ENCODE measurements at regions not wholly inside any gene's neighbourhood (a gene's known extent, or its start where the extent isn't known, plus 50 kb on each side); places are given as distances from the start of the nearest gene placed in this dataset.

- CTCF ChIA-PET (ENCODE audit: partially characterized antibody), result no interaction called here
- Histone ChIP-seq H3K36me3 (ENCODE audit: control insufficient read depth in 2 of 4, insufficient read depth in 4 of 4, low read length in 3 of 4) (no peaks in the 10 kb centered on the region), H3K27me3 (replicated peaks in 1 of 4; ENCODE audit: control insufficient read depth in 3 of 4, extremely low read depth in 1 of 4, insufficient read depth in 3 of 4, low read length in 3 of 4) (no peaks in the 10 kb centered on the region), H3K23me2 (ENCODE audit: low read depth, low read length) (peaks cover 2% of the 10 kb centered on the region; the same call in 1 of the 2 replicates), H3K4me2 (ENCODE audit: insufficient read depth in 1 of 2, low read depth in 2 of 2, low read length in 2 of 2) (no peak overlapping the region), H3K9ac (replicated peaks in 1 of 4; ENCODE audit: extremely low read depth in 1 of 4, low read depth in 3 of 4, low read length in 3 of 4) (no peak overlapping the region), H3K23ac (ENCODE audit: insufficient read length) (no peak overlapping the region), H2BK20ac (ENCODE audit: low read length) (no peak overlapping the region), H3K4me3 (ENCODE audit: extremely low read depth in 1 of 4, insufficient read depth in 2 of 4, low read depth in 3 of 4, low read length in 4 of 4) (no peak overlapping the region), H4K91ac (replicated peaks; ENCODE audit: insufficient read length, low read length) (no peak overlapping the region), H3K14ac (ENCODE audit: insufficient read length) (no peak overlapping the region), H4K5ac (ENCODE audit: insufficient read length, low read depth, low read length) (no peak overlapping the region), H2BK12ac (ENCODE audit: low read depth, low read length) (no peak overlapping the region), H3K9me3 (ENCODE audit: insufficient read depth in 2 of 2, low read depth in 1 of 2, low read length in 1 of 2) (no peaks in the 10 kb centered on the region; a peak in 2 of 4 replicates), H3K56ac (replicated peaks; ENCODE audit: insufficient read length, low read depth, low read length) (no peak overlapping the region), H2BK15ac (ENCODE audit: low read length) (no peak overlapping the region), H3K79me1 (ENCODE audit: low read depth, low read length) (no peaks in the 10 kb centered on the region), H3K27ac (ENCODE audit: low read depth, low read length) (no peak overlapping the region), H2AFZ (ENCODE audit: low read length) (no peak overlapping the region), H3K4me1 (replicated peaks in 1 of 4; ENCODE audit: control insufficient read depth in 3 of 4, insufficient read depth in 4 of 4, low read length in 3 of 4) (no peaks in the 10 kb centered on the region; a peak in 1 of 7 replicates), H3K18ac (ENCODE audit: extremely low read depth, low read length) (no peak overlapping the region), H4K8ac (ENCODE audit: extremely low read depth, insufficient read depth, low read length) (no peak overlapping the region), H2BK120ac (replicated peaks; ENCODE audit: low read depth, low read length) (no peak overlapping the region), H4K20me1 (replicated peaks in 1 of 2; ENCODE audit: control insufficient read depth in 1 of 2, insufficient read depth in 2 of 2, low read length in 2 of 2) (no peaks in the 10 kb centered on the region), H3K4ac (replicated peaks; ENCODE audit: insufficient read length, low read depth, low read length) (no peak overlapping the region), H2BK5ac (ENCODE audit: low read depth, low read length) (no peak overlapping the region), H3K79me2 (ENCODE audit: control insufficient read depth in 1 of 2, insufficient read depth in 2 of 2, low read length in 2 of 2) (no peaks in the 10 kb centered on the region), H2AK5ac (ENCODE audit: low read depth, low read length) (no peak overlapping the region)
- no peak for DNase-seq (ENCODE audit: low read depth in 1 of 2, low spot score in 2 of 2)
- POLR2A ChIA-PET (ENCODE audit: partially characterized antibody), result no interaction called here
- 86% methylated on average over 3 of the region's 3 CpGs; no CpG with 5 or more reads in 1 of the 2 experiments for WGBS, 2 experiments (ENCODE audit: extremely low coverage in 1 of 2, insufficient coverage in 1 of 2, insufficient read length in 1 of 2, insufficient replicate concordance in 2 of 2, low coverage in 1 of 2, low lambda C conversion rate in 2 of 2, missing lambda C conversion rate in 1 of 2)
- TF ChIP-seq MAX (IDR thresholded peaks at IDR 0.05) (no peak), SUZ12 (IDR thresholded peaks at IDR 0.05; ENCODE audit: low read length) (no peak), ATF2 (IDR thresholded peaks at IDR 0.05; ENCODE audit: low read length) (no peak), EZH2 (IDR thresholded peaks at IDR 0.05; ENCODE audit: low read depth, low read length, severe bottlenecking) (no peak), TCF12 (IDR thresholded peaks at IDR 0.05; ENCODE audit: low read depth, low read length) (no peak), EP300 (IDR thresholded peaks at IDR 0.05; ENCODE audit: borderline replicate concordance in 1 of 2, low read depth in 2 of 2, low read length in 2 of 2) (no peak), RFX5 (IDR thresholded peaks at IDR 0.05; ENCODE audit: borderline replicate concordance, low read depth, low read length) (no peak), HDAC2 (IDR thresholded peaks at IDR 0.05; ENCODE audit: borderline replicate concordance in 1 of 2, low read depth in 2 of 2, low read length in 2 of 2) (no peak), MAFK (IDR thresholded peaks at IDR 0.05; ENCODE audit: low read depth, low read length) (no peak), KDM5A (IDR thresholded peaks at IDR 0.05; ENCODE audit: low read length) (no peak), ZNF274 (IDR thresholded peaks at IDR 0.05; ENCODE audit: borderline replicate concordance, extremely low read depth, low read length) (no peak)
- no peak for FAIRE-seq
Measured at GRCh38 chr17:70581459-70581858, 412.1 kb downstream of the KCNJ2 start.
